Erythroblast (primary cell): ENCODE measurements at regions not wholly inside any gene's neighbourhood (a gene's known extent, or its start where the extent isn't known, plus 50 kb on each side); places are given as distances from the start of the nearest gene placed in this dataset.

Experiments
- GATA1 ChIP-seq: IDR thresholded peaks from 2 replicates; pipeline ENCODE4 v1.6.1; 2011; ENCODE audit warnings: low read depth, mild to moderate bottlenecking, control low read depth, low read length, moderate library complexity
- POLR2A ChIP-seq: IDR thresholded peaks from 2 replicates; pipeline ENCODE4 v1.6.1; 2011; ENCODE audit warnings: mild to moderate bottlenecking, low read length

DNA sequence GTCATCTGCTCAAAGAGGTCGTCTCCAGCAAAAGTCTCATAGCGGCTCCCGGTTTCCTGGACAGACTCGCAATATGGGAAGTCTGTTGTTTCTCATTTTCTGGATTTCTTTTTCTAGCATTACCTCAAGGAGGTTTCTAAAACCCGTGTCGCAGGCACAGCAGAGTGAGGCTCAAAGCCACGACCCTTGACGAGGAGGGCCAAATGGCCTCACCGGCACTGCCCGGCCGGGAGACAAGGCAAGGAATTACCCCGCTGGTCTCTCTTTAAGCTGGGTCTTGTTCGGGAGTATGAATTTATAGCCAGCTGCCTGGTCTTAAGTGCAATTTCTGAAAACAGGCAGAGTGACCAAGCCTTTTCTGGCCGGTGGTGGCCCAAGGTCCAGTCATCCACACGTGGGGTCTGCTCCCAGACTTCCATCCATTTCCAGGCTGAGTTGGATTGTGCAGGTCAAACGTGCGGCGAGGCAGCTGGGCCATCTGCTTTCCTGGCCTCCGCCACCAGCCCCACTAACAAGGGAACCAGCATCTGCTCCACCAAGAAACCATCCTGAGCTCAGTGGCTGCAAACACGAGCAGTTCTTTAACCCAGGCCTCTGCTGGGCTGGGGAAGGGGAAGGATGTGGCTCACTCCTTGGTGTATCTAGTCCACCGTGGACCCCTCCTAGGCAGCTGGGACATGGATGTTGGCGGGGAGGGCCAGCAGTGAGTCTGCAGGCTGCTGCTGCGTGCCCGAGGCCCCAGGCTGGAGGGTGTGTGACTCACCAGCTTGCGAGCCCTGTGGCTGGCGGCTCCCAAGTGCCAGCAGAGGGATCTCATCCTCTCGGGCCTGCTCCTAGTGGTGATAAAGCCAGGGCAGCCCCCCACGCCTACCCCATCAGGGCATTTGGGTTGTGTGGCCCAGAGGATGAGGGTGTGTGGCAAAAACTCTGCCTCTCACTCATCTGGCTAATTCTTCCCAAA, 55.6 kb upstream of the COL5A1 start:
- TF ChIP-seq POLR2A (no peak), GATA1 (no peak)
